SK-N-SH (cell line): ENCODE measurements at regions not wholly inside any gene's neighbourhood (a gene's known extent, or its start where the extent isn't known, plus 50 kb on each side); places are given as distances from the start of the nearest gene placed in this dataset.

Experiments used
- CTCF ChIA-PET: fragments of 300-600, 350-600 bp; formaldehyde crosslinking; extraction: SDS; loops from one replicate; lab custom pipeline; 2021; lab: Yijun Ruan, JAX
- POLR2A ChIA-PET: fragments of 350-600 bp; sonication (Branson Sonifier 250); formaldehyde crosslinking; extraction: SDS; loops from one replicate; lab custom pipeline; 2020; ENCODE audit warnings: antibody characterized with exemption, inconsistent platforms; lab: Yijun Ruan, JAX
- DNase-seq: peaks from one replicate; pipeline ENCODE4 v3.0.0; 2012
- H2AFZ ChIP-seq: fragments of 200-600 bp; sonication (generic); 2 replicates; pipeline ENCODE4 v1.8.1; 2016; ENCODE audit warnings: antibody characterized with exemption, mild to moderate bottlenecking, low read depth
- H3F3A ChIP-seq: fragments of 200-600 bp; sonication (generic); replicated peaks from 2 replicates; pipeline ENCODE3; 2016; ENCODE audit warnings: antibody characterized with exemption, mild to moderate bottlenecking; ENCODE audit not compliant: insufficient read depth
- H3K27ac ChIP-seq, 2 experiments: fragments of 200-500 bp in 1 of 2; fragments of 200-600 bp in 1 of 2; sonication (Bioruptor generic) in 1 of 2; sonication (generic), shearing (Covaris generic) in 1 of 2; 2 replicates each; pipeline versions ENCODE4 v1.5.1 to v1.6.1; 2014 to 2016; ENCODE audit warnings: low read depth in 2 of 2, inconsistent platforms in 1 of 2, low read length in 1 of 2, mild to moderate bottlenecking in 1 of 2, mixed read lengths in 1 of 2
- H3K27me3 ChIP-seq: fragments of 200-600 bp; sonication (generic), shearing (Covaris generic); 2 replicates; pipeline ENCODE4 v1.6.1; 2016; ENCODE audit warnings: mixed run types; ENCODE audit not compliant: insufficient read depth
- H3K36me3 ChIP-seq, 2 experiments: fragments of 200-500 bp in 1 of 2; fragments of 200-600 bp in 1 of 2; sonication (Bioruptor generic) in 1 of 2; sonication (generic) in 1 of 2; replicated peaks in 1 of 2; 2 replicates each; pipeline versions ENCODE3 to v1.5.1; 2014 to 2016; ENCODE audit warnings: low read length in 1 of 2, mild to moderate bottlenecking in 1 of 2; ENCODE audit not compliant: insufficient read depth in 2 of 2, control insufficient read depth in 1 of 2
- H3K4me1 ChIP-seq, 2 experiments: fragments of 200-500 bp in 1 of 2; fragments of 200-600 bp in 1 of 2; sonication (Bioruptor generic) in 1 of 2; sonication (generic), shearing (Covaris generic) in 1 of 2; 2 replicates each; pipeline versions ENCODE4 v1.5.1 to v1.6.1; 2014 to 2016; ENCODE audit warnings: low read depth in 1 of 2, low read length in 1 of 2, mixed run types in 1 of 2; ENCODE audit not compliant: insufficient read depth in 2 of 2, control insufficient read depth in 1 of 2
- H3K4me2 ChIP-seq: fragments of 200-600 bp; sonication (generic), shearing (Covaris generic); 2 replicates; pipeline ENCODE4 v1.6.1; 2017; ENCODE audit warnings: mixed run types
- H3K4me3 ChIP-seq, 2 experiments: fragments of 200-500 bp in 1 of 2; fragments of 200-600 bp in 1 of 2; sonication (Bioruptor generic) in 1 of 2; sonication (generic), shearing (Covaris generic) in 1 of 2; 2 replicates each; pipeline versions ENCODE4 v1.5.1 to v1.8.1; 2014 to 2016; ENCODE audit warnings: low read depth in 2 of 2, inconsistent platforms in 1 of 2, low read length in 1 of 2, mild to moderate bottlenecking in 1 of 2, mixed read lengths in 1 of 2, moderate library complexity in 1 of 2
- H3K79me2 ChIP-seq: fragments of 200-600 bp; sonication (generic); 2 replicates; pipeline ENCODE4 v1.8.1; 2017; ENCODE audit warnings: mild to moderate bottlenecking; ENCODE audit not compliant: insufficient read depth
- H3K9ac ChIP-seq: fragments of 200-600 bp; sonication (generic); 2 replicates; pipeline ENCODE4 v1.6.1; 2017; ENCODE audit warnings: mixed run types
- H3K9me2 ChIP-seq: fragments of 200-600 bp; sonication (generic); 2 replicates; pipeline ENCODE4 v1.6.1; 2017; ENCODE audit warnings: mixed run types
- H3K9me3 ChIP-seq: fragments of 200-600 bp; sonication (generic); 2 replicates; pipeline ENCODE4 v1.6.1; 2017; ENCODE audit warnings: mixed run types, mild to moderate bottlenecking, moderate library complexity
- H4K20me1 ChIP-seq: fragments of 200-600 bp; sonication (generic); 2 replicates; pipeline ENCODE4 v1.6.1; 2017; ENCODE audit warnings: mild to moderate bottlenecking, mixed run types; ENCODE audit not compliant: insufficient read depth
- CHD2 ChIP-seq: fragments of 150-350 bp; IDR thresholded peaks from 2 replicates; pipeline ENCODE4 v1.6.1; 2018; ENCODE audit warnings: low read length; ENCODE audit not compliant: partially characterized antibody
- EZH2phosphoT487 ChIP-seq: fragments of 200-600 bp; sonication (generic); IDR thresholded peaks from 2 replicates; pipeline ENCODE4 v1.6.1; 2017; ENCODE audit warnings: low read depth, mixed run types, mild to moderate bottlenecking, antibody characterized with exemption, moderate library complexity, borderline replicate concordance
- FOXJ3 ChIP-seq: sonication (generic); formaldehyde crosslinking; IDR thresholded peaks from 2 replicates; pipeline ENCODE4 v1.5.1; 2020; ENCODE audit warnings: mild to moderate bottlenecking, missing genetic modification reagents
- GABPA ChIP-seq: IDR thresholded peaks from 2 replicates; pipeline ENCODE4 v1.4.0; 2012; ENCODE audit warnings: low read depth, mild to moderate bottlenecking
- JUND ChIP-seq: IDR thresholded peaks from 2 replicates; pipeline ENCODE4 v1.4.0; 2012
- MAX ChIP-seq: IDR thresholded peaks from 2 replicates; pipeline ENCODE4 v1.4.0; 2012; ENCODE audit warnings: low read depth
- MEF2A ChIP-seq: IDR thresholded peaks from 2 replicates; pipeline ENCODE4 v1.4.0; 2012; ENCODE audit warnings: low read depth, borderline replicate concordance
- MXI1 ChIP-seq: IDR thresholded peaks from 2 replicates; pipeline ENCODE4 v1.6.1; 2012; ENCODE audit warnings: mild to moderate bottlenecking, low read depth, low read length, improper control_type of control experiment
- NRF1 ChIP-seq: IDR thresholded peaks from 2 replicates; pipeline ENCODE4 v1.6.1; 2012; ENCODE audit warnings: low read depth, mild to moderate bottlenecking, low read length
- RCOR1 ChIP-seq: fragments of 150-350 bp; IDR thresholded peaks from 2 replicates; pipeline ENCODE4 v1.6.1; 2017; ENCODE audit warnings: antibody characterized with exemption, low read length
- REST ChIP-seq: IDR thresholded peaks from 2 replicates; pipeline ENCODE4 v1.6.1; 2012; ENCODE audit warnings: mild to moderate bottlenecking, low read depth, low read length, moderate library complexity
- RXRA ChIP-seq: IDR thresholded peaks from 2 replicates; pipeline ENCODE4 v1.4.0; 2012; ENCODE audit warnings: low read depth, mild to moderate bottlenecking, borderline replicate concordance
- TAF1 ChIP-seq: IDR thresholded peaks from 2 replicates; pipeline ENCODE4 v1.6.1; 2012; ENCODE audit warnings: low read depth, mild to moderate bottlenecking, low read length, moderate library complexity, borderline replicate concordance
- TEAD4 ChIP-seq: IDR thresholded peaks from 2 replicates; pipeline ENCODE4 v1.4.0; 2012; ENCODE audit warnings: mild to moderate bottlenecking, borderline replicate concordance; ENCODE audit not compliant: insufficient read depth
- USF1 ChIP-seq: IDR thresholded peaks from 2 replicates; pipeline ENCODE4 v1.4.0; 2012; ENCODE audit warnings: low read depth, borderline replicate concordance
- WGBS: methylation state at CpG from one replicate; pipeline ENCODE4 v1.1.6; 2017; ENCODE audit warnings: low lambda C conversion rate; 5-methylcytosine and 5-hydroxymethylcytosine counted together

- TF ChIP-seq REST, result no peak
- no peak for TF ChIP-seq MXI1
Observed at GRCh38 chr5:60544142-60544541, 155.8 kb downstream of the DEPDC1B start (continued).

DNA sequence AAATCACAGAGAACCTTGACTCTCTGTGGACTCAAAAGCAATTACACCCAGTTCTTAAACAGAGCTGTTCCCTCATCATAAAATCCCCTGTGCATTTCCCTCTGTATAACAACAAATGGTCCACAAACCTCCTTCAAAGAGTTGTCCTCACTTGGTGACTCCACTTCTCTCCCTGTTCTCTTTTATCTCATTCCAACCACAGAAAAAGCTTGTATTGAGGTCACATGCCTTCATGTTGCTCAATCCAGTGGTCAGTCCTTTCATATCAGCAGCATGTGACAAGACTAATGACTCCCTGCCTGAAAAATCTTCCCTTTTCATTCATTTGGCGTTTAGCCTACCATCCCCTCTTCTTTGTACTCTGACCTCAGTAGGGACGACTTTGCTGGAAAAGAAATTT is 158.0 kb downstream of the DEPDC1B start:
- Histone ChIP-seq H3K27me3 (no peaks in the 10 kb centered on the region), H3F3A (no peaks in the 10 kb centered on the region), H3K4me2 (no peak overlapping the region), H3K4me3 (no peak overlapping the region), H4K20me1 (no peaks in the 10 kb centered on the region), H2AFZ (no peak overlapping the region), H3K36me3 (no peaks in the 10 kb centered on the region), H3K4me1 (no peaks in the 10 kb centered on the region), H3K9me3 (no peaks in the 10 kb centered on the region), H3K9me2 (no peaks in the 10 kb centered on the region), H3K27ac (no peak overlapping the region)
- POLR2A ChIA-PET, result no interaction called here
- DNase-seq, result no peak
- 42% methylated on average over 2 of the region's 2 CpGs for WGBS
- TF ChIP-seq RXRA, result no peak
- no peak for TF ChIP-seq MXI1
- TF ChIP-seq FOXJ3 (CRISPR knock-in tag), result no peak
- no peak for TF ChIP-seq TEAD4
- no peak for TF ChIP-seq CHD2
- TF ChIP-seq, all 33 proteins: peak for 0
- CTCF ChIA-PET, result interaction anchor here (0.6 to 1.2 kb wide), 3 partner anchors 9 to 728 kb away, joined by 3 read pairs; no protein-coding TSS in a partner anchor
- H3K9ac ChIP-seq, result no peak overlapping the region
- no peaks in the 10 kb centered on the region for H3K79me2 ChIP-seq

GRCh38 chr5:60540856-60541805 is 158.8 kb downstream of the DEPDC1B start:
- TF ChIP-seq EZH2phosphoT487 (no peak), NRF1 (no peak), MAX (no peak), JUND (no peak), RCOR1 (no peak), GABPA (no peak), TAF1 (no peak), RXRA (no peak), USF1 (no peak), MEF2A (no peak)
- H3K36me3 ChIP-seq, result no peaks in the 10 kb centered on the region
- H3K4me3 ChIP-seq, result no peak overlapping the region
- CTCF ChIA-PET, result no interaction called here
- H3K9ac ChIP-seq, result no peak overlapping the region
- POLR2A ChIA-PET, result no interaction called here
- no peaks in the 10 kb centered on the region for H3K4me1 ChIP-seq
- no peaks in the 10 kb centered on the region for H3F3A ChIP-seq
- no peak overlapping the region for H2AFZ ChIP-seq
- no peak overlapping the region for H3K4me2 ChIP-seq
- WGBS, result 77% methylated on average over 5 of the region's 5 CpGs
- no peak overlapping the region for H3K27ac ChIP-seq
- H3K9me2 ChIP-seq, result no peaks in the 10 kb centered on the region
- H3K79me2 ChIP-seq, result no peaks in the 10 kb centered on the region
- no peaks in the 10 kb centered on the region for H3K27me3 ChIP-seq
- no peak for DNase-seq
- no peaks in the 10 kb centered on the region for H3K9me3 ChIP-seq
- H4K20me1 ChIP-seq, result no peaks in the 10 kb centered on the region
